HEK293T (cell line): ENCODE measurements at regions not wholly inside any gene's neighbourhood (a gene's known extent, or its start where the extent isn't known, plus 50 kb on each side); places are given as distances from the start of the nearest gene placed in this dataset.

Source experiments
- ELF4 ChIP-seq: fragments of 450-650 bp; IDR thresholded peaks from 2 replicates; pipeline ENCODE4 v1.6.1; 2017; ENCODE audit warnings: antibody characterized with exemption
- HDGF ChIP-seq: fragments of 450-650 bp; IDR thresholded peaks from 2 replicates; pipeline ENCODE4 v1.6.1; 2017; ENCODE audit warnings: antibody characterized with exemption, borderline replicate concordance

DNA sequence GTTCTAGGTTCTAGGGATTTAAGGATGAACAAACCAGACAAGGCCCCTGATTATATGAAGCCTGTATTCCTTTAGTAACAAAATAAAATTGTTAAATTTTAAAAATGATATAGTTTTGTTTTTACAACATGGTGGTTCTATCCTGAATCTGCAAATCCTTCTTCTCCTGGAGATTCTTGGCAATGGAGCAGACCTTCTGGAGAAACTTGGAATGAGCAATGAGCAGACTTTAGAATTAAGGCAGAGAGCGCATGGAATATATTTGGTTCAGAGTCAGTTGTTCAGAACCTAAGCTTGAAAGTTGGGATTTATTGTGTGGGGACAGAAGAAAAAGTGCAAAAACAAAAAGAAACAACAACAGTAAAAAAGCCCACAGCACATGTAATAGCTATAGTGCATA, 381.1 kb downstream of the ADGRL2 start:
- TF ChIP-seq ELF4 (no peak), HDGF (no peak)
